ENCODE measurements at regions not wholly inside any gene's neighbourhood (a gene's known extent, or its start where the extent isn't known, plus 50 kb on each side); places are given as distances from the start of the nearest gene placed in this dataset.

DNA sequence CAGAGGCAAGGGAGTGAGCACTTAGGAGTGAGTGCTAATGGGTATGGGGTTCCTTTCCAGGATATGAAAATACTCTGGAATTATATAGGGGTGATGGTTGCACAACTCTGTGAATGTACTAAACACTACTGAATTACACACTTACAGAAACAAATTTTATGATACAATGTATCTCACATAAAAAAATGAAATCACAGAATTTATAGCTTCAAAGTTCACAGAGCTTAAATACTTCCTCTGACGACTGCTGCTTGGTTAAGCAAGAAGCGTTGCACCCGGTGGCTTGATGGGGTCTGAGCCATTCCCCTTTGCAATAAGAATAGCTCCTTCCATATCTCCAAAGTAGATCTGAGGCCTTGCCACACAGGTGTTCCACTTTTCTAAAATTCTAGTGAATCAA is 835.1 kb downstream of the TSN start:
- DNase-seq = no peak

DNA sequence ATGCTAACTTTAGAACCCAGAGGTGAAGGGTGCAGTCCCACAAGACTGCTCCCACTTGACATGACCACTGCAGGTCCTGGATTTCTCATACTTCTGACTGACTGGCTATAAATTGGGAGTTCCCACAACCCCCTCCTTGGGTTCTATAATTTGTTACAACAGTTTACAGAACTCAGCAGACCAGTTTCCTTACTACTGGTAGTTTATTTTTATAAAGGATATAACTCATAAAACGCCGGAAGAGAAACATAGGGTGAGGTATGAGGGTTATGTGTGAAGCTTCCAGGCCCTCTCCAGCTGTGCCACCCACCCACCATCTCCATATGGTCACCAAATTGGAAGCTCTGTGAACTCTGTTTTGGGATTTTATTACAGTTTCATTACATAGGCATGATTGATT is 839.6 kb downstream of the TSN start:
- no peak for DNase-seq

DNA sequence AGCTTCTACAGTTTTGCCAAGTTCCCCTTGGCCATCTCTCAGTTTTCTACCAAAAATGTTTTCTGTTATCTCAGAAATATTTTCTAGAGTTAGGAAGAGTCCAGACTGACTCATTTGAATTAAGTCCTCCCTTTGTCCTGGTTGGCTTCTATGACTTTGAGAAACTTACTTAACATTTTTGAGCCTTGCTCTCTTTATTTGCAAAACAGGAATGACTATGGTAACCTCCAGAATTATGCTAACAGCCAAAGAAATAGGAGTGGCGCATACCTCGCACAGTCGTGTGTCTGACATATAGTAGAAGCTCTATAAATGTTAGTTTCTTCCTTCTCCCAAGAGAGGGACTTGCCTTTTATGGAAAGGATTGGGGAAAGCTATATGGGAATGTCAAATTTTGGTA is 841.1 kb downstream of the TSN start:
- no peak for DNase-seq

DNA sequence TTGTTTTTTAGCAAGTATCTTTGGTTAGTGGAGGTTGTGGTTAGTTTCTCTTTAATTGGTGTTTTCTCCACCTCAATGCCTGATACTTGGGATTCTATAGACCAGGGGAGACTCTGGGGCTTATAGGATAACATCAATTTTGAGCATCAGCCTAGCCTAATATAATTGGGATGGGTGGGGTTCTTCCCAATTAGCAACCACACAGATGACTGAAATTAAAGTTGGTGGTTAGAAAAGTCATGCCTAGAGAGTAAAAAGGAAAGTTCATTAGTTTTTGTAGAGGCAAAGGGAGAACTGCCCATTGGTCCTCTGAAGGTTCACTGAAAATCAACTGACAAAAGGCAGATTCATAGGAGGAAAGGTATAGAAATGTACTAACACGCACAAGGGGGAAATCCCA is 843.3 kb downstream of the TSN start:
- DNase-seq = no peak

DNA sequence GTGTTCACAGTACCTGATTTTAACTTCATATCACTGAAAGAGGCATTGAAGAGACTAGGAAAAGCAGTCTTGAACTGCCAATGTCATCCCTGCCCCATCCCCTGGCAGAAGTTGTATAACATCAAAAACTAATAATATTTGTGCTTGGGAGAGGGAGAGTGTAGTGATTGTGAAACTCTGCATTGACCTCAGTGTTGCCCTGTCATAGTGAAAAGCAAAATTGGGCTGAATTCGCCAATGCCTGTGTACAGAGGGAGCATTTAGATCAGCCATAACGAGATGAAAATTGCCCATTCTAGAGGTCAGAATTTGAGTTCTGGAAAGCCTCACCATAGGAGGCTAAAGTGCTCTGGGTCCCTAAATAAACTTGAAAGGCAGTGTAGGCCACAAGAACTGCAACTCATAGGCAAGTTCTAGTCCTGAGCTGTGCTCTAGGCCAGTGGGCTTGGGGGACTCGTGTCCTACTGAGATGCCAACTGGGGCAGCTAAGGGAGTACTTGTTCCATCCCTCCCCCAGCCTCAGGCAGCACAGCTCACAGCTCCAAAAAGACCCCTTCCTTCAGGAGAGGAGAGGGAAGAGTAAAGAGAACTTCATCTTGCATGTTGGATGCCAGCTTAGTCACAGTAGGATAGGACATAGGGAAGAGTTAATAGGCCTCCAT is 855.6 kb downstream of the TSN start:
- no peak for DNase-seq

DNA sequence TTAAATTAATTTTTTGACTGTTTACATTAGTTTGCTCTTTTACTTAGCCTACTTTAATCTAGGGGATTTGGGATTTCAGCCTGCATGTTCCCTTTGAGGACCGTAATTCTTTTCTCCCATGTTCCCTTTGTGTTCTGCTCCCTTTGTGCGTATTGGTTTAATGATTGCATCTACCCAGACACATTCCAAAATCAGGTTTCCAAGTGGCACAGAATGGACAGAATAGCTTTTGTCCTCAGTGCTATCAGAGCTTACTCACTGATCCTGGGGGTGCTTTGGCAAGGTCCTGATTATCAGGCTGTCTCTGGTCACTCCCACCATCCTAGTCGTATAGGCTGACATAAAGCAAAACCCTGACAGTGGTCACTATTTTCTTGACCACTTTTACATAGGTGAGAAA is 867.5 kb downstream of the TSN start:
- no peak for DNase-seq

DNA sequence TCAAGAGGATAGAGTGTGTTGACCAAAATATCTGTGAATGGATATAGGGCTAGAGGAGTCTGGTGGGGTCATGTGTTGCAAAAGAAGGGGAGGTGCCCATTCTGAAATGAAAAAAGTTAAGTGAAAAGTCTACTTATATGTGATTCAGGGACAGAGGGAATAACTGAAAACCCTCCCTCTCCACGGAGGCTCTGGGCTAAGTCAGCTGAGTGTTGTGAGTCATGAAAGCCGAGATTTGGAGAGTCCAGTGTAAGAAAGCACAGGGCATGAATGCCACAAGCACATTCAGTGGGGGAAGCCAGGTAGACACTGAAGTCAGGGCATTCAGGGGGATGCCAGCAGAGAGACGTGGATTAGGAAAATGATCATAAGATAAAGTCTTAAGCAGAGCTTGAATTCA is 871.9 kb downstream of the TSN start:
- DNase-seq = no peak

DNA sequence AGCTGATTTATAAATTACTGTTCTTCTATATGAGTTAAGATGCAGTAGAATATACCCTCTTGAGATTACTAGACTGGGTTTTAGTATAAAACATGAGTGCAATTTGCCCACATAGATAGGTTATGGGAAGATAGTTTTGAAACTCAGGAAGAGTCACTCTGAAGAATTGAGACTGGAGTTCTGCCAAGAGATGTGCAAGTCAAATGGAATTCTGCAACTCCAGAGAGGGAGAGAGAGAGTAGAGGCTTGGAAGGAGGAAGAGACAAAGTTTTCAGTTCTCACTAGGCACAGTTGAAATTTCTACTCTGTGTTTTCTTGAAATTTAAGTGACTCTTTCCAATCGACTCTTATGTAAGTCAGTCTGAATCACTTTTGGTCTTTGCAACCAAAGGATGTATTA is 878.8 kb downstream of the TSN start:
- DNase-seq = no peak

DNA sequence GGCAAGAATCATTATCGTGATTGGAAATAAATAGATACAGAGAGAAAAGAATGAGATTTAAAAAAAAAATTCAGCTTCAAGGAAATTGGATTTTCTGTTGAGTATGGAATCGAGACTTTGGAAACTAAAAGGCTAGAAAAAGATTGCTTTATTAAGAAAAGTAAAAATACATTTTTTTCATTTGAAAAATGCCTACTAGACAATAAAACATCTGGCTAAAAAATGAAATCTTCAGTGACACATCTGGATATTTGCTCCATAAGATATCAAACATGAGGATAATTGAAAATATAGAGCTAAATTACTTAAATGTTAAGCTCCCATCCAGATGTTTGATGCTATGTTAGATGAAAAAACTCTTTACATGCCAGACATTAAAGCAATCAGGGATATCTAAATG is 879.5 kb downstream of the TSN start:
- no peak for DNase-seq

DNA sequence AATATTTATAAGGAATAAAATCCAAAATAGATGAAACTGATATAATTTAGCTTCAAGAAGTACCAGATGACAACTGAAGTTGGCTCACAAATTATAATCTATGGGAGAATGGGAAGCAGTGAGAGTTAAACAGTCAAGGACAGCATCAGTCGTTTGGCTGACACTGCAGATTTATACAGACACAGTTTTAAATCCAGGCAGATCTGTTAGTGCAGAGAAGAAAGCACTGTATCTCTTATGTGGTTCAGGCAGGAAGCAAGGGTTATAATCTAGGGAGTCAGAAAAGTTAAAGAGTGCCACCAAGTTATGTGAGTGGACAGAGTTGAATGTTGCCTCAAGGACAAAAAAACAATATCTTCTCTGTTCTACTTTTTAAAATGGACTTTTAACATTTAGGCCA is 880.2 kb downstream of the TSN start:
- no peak for DNase-seq

DNA sequence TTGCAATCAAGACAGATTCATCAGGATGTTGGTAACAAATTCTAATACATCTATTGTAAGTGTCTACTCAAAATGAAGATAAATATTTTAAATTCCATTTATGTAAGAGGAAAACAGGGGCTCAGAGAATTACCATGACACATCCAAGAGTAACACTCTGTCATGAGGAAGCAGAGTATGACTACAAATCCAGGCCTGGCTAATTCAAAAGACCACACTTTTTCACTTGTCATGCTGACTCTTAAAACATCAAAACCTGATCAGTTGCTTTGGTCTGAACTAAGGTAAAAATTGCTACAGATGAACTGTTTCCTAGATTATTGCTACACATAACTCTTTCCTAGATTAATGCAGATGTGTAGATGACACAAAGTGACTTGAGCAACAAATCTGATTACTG is 880.6 kb downstream of the TSN start:
- no peak for DNase-seq

DNA sequence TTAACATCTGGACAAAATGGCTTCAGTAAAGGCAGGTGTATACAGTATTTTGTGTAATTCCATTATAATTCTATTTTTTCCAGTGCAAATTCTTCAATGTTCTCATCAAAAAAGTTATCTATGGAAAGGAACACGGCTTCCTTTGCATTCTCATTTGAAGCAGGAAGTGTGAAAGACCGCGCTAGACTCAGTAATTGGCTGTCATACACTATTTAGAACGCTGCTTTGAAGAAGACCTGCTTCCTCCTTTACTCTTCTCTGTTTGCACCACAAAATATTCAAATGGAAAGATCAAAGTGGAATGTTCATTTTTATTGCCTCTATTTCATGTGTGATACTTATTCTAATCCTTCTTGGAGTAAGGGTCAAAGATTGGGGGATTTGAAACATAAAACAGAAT is 883.7 kb downstream of the TSN start:
- DNase-seq = no peak

DNA sequence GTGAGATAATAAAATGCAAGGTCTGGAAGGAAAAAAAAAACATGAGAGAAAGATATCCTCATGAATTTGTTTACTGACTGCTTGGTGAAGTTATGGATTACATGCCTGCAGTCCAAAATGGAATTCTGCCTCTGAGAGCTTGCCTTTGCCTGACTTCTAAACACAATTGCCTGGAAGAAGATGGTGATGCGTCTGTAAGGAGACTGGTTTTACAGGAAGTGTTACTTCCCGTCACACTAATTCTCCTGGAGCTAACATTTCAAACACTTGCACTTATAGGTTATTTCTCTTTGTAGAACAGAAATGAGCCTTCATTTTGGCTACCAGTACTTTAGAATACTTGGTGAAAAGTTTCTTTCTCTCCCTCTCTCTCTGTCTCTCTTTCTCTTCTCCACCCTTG is 884.3 kb downstream of the TSN start:
- no peak for DNase-seq

DNA sequence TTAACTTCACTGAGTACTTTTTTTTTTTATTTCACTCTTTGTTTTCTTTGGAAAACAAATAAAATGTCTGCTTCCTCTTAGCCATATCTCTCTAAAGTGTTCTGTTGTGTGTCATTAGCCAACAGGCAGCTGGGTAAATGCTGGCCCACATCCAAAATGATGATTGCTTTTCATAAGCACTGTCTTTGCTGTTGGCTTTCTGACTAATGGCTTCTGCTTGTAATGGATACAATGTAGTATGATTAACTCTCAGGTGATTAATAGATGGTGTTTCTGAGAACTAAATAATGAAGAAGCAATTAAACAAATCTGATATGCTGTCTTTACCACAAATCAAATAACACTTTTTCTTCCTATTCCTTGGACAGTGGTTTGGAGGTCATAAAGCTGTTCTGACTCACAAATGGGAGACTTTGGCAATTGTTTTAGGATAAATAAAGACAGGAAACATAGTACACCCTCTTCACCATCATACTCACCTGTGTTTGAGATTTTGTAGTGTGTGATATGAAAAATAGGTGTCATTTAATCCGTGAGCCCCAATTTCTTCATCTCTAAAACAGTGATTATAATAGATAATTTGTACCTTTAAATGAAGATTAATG is 888.4 kb downstream of the TSN start:
- DNase-seq = no peak

DNA sequence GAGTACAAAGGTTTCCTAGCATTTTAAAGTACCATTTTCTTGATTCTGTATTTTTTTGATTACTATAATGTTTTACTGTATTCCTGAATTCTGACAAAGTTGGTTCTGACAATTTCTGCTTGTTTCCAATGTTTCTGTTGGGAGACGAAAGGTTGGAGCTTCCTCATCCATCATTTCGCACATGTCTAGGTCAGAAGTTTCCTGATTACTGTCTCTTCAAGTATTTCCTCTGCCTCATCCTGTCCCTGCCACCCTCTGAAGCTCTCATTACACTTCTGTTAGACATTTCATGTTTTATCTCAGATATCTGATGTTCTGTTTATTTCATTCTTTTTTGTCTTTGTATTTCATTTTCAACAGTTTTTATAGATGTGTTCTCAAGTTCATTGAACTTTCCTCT is 895.8 kb downstream of the TSN start:
- no peak for DNase-seq

DNA sequence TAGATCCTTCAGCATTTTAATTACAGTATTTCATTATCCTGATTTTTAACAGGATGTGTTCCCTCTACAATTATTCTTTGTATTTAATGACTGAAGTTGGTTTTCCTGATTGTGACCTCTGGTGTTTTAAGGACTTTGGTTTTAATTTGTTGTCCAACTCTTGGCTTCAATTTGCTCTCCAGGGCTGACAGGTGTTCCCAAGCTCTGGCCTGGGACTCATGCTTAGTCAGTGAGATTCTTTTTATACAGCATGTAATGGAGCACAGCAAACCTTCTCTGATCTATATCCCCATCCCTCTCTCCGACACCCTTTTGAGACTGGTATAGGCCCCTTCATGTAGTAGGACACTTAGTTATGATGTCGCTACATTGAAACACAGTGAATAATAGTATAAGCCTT is 896.3 kb downstream of the TSN start:
- no peak for DNase-seq

DNA sequence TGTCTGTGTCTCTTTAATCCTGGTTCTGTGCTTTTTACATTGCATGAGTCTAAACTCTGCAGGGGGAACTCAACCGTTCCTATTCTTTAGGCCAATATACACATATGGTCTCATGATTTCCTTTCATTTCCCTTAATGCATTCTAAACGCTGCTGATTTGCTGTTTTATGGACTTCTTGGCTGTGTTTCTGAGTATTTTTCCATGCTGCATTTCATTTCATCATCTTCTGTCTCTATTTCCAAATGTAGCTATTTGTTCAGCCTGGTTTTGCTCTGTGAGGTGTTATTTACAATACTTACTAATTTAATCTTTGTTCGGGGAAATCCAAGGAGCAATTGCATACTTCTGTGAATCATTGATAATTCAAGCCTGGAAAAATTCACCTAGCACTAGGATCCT is 897.2 kb downstream of the TSN start:
- DNase-seq = no peak

DNA sequence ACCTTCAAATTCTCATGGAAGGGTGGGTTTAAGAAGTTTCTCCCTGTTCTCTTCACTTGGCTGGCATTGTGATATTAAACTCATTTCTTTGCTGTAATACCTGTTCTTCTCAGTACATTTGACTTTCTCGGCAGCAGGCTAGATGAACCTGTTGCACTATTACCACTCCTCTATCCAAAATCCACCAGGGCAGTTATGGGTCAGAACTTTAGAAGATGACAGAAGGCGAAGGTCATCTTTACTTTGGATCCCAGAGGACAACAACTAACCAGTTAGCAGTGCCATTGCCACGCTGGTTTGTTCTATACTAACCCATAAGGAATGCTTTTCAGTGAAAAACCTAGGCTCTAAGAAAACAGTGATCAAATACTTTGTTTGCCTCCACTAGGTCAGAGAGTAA is 901.0 kb downstream of the TSN start:
- DNase-seq = no peak

DNA sequence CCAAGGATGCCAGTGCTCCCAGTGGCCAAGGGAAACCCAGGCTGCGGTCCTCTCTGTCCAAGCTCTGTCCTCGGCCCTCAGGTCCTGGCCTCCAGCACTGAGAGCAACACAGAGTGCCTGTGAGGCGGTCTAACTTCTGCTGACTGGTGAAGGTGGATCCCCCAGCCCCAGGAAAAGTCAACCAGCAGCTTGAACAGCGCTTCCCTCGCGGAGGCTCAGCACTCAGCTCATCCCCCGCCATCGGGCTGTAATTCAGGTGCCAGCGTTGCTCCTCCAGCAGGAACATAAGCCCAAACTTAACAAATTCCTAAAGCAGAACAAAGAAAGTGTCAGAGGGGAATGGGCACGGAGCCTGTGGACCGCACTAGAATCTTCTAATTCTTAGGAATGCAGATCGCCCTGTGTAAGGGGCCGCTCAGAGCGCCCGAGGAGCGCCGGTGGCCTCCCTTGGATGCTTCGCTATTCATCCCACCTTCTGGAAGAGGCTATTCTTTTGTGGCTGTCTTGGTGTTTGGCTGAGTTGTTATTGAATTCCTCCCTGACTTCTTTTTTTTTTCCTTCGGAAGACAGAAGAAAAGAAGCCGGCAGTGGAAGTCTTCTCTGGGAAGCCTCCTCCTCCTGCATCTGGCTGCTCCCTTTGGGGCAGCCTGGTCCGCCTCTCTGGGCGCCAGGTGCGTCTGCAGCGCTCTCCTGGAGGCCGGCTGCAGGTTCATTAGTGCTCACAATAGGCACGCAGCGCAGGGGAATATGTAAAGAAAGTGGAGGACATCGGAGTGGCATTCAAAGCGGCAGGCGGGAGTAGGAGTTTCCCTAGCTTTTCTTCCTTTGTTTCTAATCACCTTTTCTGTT is 905.6 kb downstream of the TSN start:
- no peak for DNase-seq

DNA sequence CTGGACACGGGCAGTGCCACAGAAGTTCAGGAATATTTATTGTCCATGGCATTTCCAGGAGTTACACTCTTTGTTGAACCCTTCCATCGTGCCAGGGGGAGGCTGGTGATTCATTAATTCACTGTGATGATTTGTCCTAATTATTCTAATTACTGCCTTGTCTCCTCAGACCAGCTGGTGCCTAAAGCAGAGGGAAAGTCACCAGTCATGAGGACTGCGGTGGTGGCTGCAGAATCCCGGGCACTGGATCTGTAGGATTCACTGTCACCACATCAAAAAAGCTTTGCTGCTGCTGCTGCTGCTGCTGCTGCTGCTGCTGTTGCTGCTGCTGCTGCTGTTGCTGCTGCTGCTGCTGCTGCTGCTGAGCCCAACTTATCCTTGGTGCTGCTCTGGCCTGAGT is 908.2 kb downstream of the TSN start:
- no peak for DNase-seq

DNA sequence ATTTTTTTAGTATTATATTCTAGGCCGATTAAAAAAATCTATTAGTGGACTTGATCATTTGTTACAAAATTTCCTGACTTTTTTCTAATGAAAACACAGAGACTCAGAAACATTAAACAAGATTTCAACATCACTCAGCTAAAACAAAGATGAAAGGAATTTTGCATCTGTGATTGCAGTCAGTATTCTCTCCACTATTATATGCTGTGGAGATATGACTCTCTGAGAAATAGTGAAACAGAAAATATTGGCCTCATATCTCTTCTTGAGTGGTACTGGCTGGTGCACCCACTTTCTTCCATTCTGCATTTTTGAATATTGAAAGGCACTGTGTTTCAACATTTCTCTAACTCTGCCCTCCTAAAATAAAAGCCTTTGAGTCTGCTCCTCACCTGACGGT is 914.2 kb downstream of the TSN start:
- DNase-seq = no peak

DNA sequence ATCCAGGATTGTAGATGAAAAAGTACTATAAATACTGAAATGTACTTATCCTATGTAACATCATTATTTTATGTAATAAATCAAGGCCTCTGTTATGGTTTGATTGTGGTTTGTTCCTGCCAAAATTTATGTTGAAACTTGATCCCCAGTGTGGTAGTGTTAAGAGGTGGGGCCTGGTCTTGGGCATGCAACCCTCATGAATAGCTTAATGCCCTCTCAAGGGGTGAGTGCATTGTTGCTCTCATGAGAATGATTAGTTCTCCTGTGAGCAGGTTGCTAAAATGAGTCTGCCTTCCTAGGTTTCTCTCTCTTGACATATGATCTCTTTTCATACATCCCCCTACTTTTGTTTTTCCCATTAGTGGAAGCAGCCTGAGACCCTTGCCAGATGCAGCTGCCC is 915.4 kb downstream of the TSN start:
- DNase-seq = no peak

DNA sequence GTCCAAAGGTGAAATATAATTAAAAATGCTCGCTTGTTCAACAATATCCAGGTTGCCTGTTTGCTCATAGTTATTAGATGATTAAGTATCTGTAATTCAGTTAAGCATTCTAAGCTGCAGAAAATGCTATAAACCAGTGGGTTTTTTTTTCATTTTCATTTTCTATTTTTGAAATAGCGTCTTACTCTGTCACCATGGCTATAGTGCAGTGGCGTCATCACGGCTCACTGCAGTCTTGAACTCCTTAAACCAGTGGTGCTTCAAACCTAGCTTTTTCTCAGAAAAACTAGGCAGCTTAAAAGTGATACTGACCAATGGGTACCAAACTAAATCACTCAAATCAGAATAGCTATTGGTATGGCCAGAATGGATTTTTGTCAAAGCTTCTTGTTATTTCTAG is 925.2 kb downstream of the TSN start:
- DNase-seq = no peak

DNA sequence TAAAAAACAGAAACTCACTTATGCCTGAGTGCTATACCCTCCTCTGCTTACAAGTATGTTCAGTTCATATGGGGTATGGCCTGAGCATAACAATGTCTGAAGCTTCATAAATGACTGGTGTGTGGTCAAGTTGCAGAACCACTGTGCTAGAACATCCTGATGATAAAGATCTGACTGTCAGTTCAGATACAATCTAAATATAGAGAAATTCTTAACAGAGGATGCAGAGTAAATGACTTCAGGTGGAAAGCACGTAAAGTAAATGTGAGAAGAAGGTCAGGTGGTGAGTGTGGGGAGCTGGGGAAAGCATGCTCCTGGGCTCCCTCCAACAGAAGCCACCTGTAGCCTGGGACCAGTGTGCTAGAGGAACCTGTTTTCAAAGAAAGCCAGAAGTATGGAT is 926.2 kb downstream of the TSN start:
- DNase-seq = no peak

DNA sequence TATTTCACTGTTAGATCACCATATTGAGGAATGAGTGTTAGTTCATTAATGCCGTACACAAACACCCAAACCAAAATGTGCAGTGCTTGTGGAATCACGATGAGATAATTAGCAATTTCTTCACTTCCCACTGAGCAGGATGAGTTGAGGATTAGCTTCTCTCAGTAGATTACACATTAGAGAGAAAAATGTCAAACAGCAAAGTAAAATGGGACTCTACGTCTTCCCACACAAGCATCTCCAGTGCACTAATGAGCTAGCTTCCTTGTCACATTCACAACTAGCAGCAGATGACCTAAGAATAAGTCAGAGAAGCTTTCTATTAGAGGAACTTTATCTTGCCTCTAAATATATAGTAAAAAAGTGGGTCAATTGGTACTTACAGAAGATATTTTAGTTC is 926.9 kb downstream of the TSN start:
- no peak for DNase-seq

All from activated CD4-positive, alpha-beta T cell treated with anti-CD3 and anti-CD28 coated beads, Interleukin-10, Interleukin-2, amounts not matched to agents 100 ng/mL and 50 ng/mL, durations not matched to agents 16 hours and 8 hours (primary cell).